Transverse colon (tissue), 3 donors: ENCODE measurements at regions not wholly inside any gene's neighbourhood (a gene's known extent, or its start where the extent isn't known, plus 50 kb on each side); places are given as distances from the start of the nearest gene placed in this dataset.

Experiments used
- EP300 ChIP-seq: sonication (generic); formaldehyde crosslinking; IDR thresholded peaks from one replicate; pipeline ENCODE4 v1.6.1; 2017; ENCODE audit warnings: antibody characterized with exemption, low read depth
- POLR2A ChIP-seq: fragments of 450-650 bp; IDR thresholded peaks from one replicate; pipeline ENCODE4 v1.6.1; 2016; ENCODE audit warnings: antibody characterized with exemption, mild to moderate bottlenecking, moderate library complexity
- TF ChIP-seq, protein P1 (sequence below), 5 experiments: fragments of 200-600 bp in 3 of 5; fragments of 450-650 bp in 2 of 5; sonication (generic) in 3 of 5; IDR thresholded peaks; 1 replicate in 2 of 5; 2 replicates in 3 of 5; pipeline ENCODE4 v1.5.1; 2016 to 2017; ENCODE audit warnings: antibody characterized with exemption in 5 of 5, inconsistent platforms in 3 of 5, mild to moderate bottlenecking in 2 of 5, moderate library complexity in 1 of 5

DNA sequence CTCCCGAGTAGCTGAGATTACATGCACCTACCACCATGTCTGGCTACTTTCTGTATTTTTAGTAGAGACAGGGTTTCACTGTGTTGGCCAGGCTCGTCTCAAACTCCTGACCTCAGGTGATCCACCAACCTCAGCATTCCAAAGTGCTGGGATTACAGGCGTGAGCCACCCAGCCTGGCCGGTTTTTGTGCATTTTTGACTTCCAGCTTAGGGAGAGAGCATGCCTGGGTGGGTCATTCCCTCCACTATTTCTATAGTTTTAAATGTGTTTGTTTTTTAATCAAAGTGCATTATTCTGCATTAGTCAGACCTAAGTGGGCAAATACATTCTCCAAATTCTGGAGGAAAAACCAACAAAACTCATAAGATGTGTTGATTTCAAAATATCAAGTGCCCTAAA, 207.4 kb upstream of the NRIP1 start:
- TF ChIP-seq POLR2A (no peak), EP300 (no peak)
- TF ChIP-seq, protein P1, sequence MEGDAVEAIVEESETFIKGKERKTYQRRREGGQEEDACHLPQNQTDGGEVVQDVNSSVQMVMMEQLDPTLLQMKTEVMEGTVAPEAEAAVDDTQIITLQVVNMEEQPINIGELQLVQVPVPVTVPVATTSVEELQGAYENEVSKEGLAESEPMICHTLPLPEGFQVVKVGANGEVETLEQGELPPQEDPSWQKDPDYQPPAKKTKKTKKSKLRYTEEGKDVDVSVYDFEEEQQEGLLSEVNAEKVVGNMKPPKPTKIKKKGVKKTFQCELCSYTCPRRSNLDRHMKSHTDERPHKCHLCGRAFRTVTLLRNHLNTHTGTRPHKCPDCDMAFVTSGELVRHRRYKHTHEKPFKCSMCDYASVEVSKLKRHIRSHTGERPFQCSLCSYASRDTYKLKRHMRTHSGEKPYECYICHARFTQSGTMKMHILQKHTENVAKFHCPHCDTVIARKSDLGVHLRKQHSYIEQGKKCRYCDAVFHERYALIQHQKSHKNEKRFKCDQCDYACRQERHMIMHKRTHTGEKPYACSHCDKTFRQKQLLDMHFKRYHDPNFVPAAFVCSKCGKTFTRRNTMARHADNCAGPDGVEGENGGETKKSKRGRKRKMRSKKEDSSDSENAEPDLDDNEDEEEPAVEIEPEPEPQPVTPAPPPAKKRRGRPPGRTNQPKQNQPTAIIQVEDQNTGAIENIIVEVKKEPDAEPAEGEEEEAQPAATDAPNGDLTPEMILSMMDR (IDR thresholded peaks at IDR 0.05) = no peak
